Endothelial cell of umbilical vein (primary cell): ENCODE measurements at regions not wholly inside any gene's neighbourhood (a gene's known extent, or its start where the extent isn't known, plus 50 kb on each side); places are given as distances from the start of the nearest gene placed in this dataset.

Experiments
- CTCF ChIP-seq, 2 donors: IDR thresholded peaks; 1 replicate in 1 of 2; 2 replicates in 1 of 2; pipeline ENCODE4 v1.5.1; 2011; ENCODE audit warnings: low read length in 2 of 2, mild to moderate bottlenecking in 2 of 2, moderate library complexity in 2 of 2, control low read depth in 1 of 2, inconsistent platforms in 1 of 2, low read depth in 1 of 2; ENCODE audit not compliant: insufficient read depth in 1 of 2; ENCODE audit errors: extremely low read depth in 1 of 2
- EZH2 ChIP-seq: IDR thresholded peaks from 2 replicates; pipeline ENCODE4 v1.6.1; 2012; ENCODE audit warnings: borderline replicate concordance, low read depth, mild to moderate bottlenecking, moderate library complexity, low read length, inconsistent platforms; ENCODE audit not compliant: severe bottlenecking
- FOS ChIP-seq: IDR thresholded peaks from 2 replicates; pipeline ENCODE4 v1.6.1; 2011; ENCODE audit warnings: mild to moderate bottlenecking, low read length, moderate library complexity, borderline replicate concordance; ENCODE audit not compliant: insufficient read depth
- GATA2 ChIP-seq: IDR thresholded peaks from 2 replicates; pipeline ENCODE4 v1.7.0; 2011; ENCODE audit warnings: low read depth, mild to moderate bottlenecking, moderate library complexity, mixed read lengths, low read length; ENCODE audit not compliant: insufficient read length, insufficient read depth
- JUN ChIP-seq: IDR thresholded peaks from 2 replicates; pipeline ENCODE4 v1.6.1; 2011; ENCODE audit warnings: borderline replicate concordance, low read depth; ENCODE audit not compliant: insufficient read length, insufficient read depth
- MAX ChIP-seq: IDR thresholded peaks from 2 replicates; pipeline ENCODE4 v1.6.1; 2011; ENCODE audit not compliant: insufficient read depth, insufficient read length
- POLR2A ChIP-seq: IDR thresholded peaks from 2 replicates; pipeline ENCODE4 v1.6.1; 2012; ENCODE audit warnings: low read depth, mild to moderate bottlenecking, control low read depth, low read length
- POLR2AphosphoS5 ChIP-seq: IDR thresholded peaks from 2 replicates; pipeline ENCODE4 v1.6.1; 2012; ENCODE audit warnings: low read depth, mild to moderate bottlenecking, control low read depth, low read length, moderate library complexity; ENCODE audit not compliant: insufficient read depth

- no peak for TF ChIP-seq EZH2
- TF ChIP-seq CTCF (IDR thresholded peaks at IDR 0.05; ENCODE audit: extremely low read depth in 1 of 2, insufficient read depth in 1 of 2, low read depth in 1 of 2, low read length in 2 of 2): no peak
- TF ChIP-seq POLR2A: no peak
- no peak for TF ChIP-seq FOS
- TF ChIP-seq GATA2: no peak
- TF ChIP-seq POLR2AphosphoS5: no peak
- no peak for TF ChIP-seq JUN
- TF ChIP-seq MAX: no peak
Measured at GRCh38 chr4:26141051-26141721, 179.6 kb upstream of the RBPJ start.
